ENCODE measurements at regions not wholly inside any gene's neighbourhood (a gene's known extent, or its start where the extent isn't known, plus 50 kb on each side); places are given as distances from the start of the nearest gene placed in this dataset.

GRCh38 chr4:188955066-188955465 is 815.8 kb downstream of the TRIML1 start:
- H4K5ac ChIP-seq (ENCODE audit: low read depth, low read length): no peak overlapping the region
- H2BK15ac ChIP-seq (ENCODE audit: low read depth, low read length): no peak overlapping the region
- no peak overlapping the region for H3K14ac ChIP-seq (replicated peaks; ENCODE audit: low read depth, low read length)
- 0 out of 2 replicates have a peak, but pooled peaks cover 9% of the 10 kb centered on the region for H3K9me1 ChIP-seq (ENCODE audit: insufficient read depth, low read length)
- dilution Hi-C loops (cut with HindIII; ENCODE audit: low sequenced_read_pairs, unreplicated experiment): no loop called here
- intact Hi-C loops (cut with micrococcal nuclease): no loop called here
- in situ Hi-C loops (cut with MboI; ENCODE audit: low sequenced_read_pairs): no loop called here
- H3K4ac ChIP-seq (ENCODE audit: low read depth, low read length): no peak overlapping the region
- H3K79me1 ChIP-seq (ENCODE audit: low read depth in 1 of 2, low read length in 2 of 2): no peaks in the 10 kb centered on the region
- H4K91ac ChIP-seq (ENCODE audit: insufficient read depth, low read depth, low read length): no peak overlapping the region
- no peak for DNase-seq
- H3K27ac ChIP-seq (ENCODE audit: insufficient read depth, low read length): no peak overlapping the region
- H3K23ac ChIP-seq (ENCODE audit: low read depth, low read length): no peak overlapping the region
- no peak overlapping the region for H4K8ac ChIP-seq (ENCODE audit: low read depth in 2 of 2, low read length in 2 of 2)
- H3K4me2 ChIP-seq (ENCODE audit: low read depth, low read length): no peak overlapping the region
- no peak overlapping the region for H3K18ac ChIP-seq (ENCODE audit: low read depth, low read length)
- no peaks in the 10 kb centered on the region for H3K27me3 ChIP-seq (ENCODE audit: control insufficient read depth, insufficient read depth, low read length)
- H2AK9ac ChIP-seq (replicated peaks; ENCODE audit: low read depth, low read length, poor library complexity): no peak overlapping the region
- TF ChIP-seq RCOR1 (IDR thresholded peaks at IDR 0.05; ENCODE audit: insufficient replicate concordance, low read length) (no peak), BHLHE40 (IDR thresholded peaks at IDR 0.05; ENCODE audit: low read depth, low read length) (no peak), CHD1 (IDR thresholded peaks at IDR 0.05; ENCODE audit: low read depth, low read length) (no peak), ELK1 (IDR thresholded peaks at IDR 0.05; ENCODE audit: borderline replicate concordance, low read depth, low read length) (no peak), CEBPB (IDR thresholded peaks at IDR 0.05; ENCODE audit: low read depth, low read length) (no peak), POLR2A (IDR thresholded peaks at IDR 0.05; ENCODE audit: low read depth, low read length) (no peak), FOS (IDR thresholded peaks at IDR 0.05; ENCODE audit: low read depth, low read length) (no peak), CTCF (conservative IDR thresholded peaks at IDR 0.05; ENCODE audit: low read depth, low read length) (no peak)
- no peak overlapping the region for H2AK5ac ChIP-seq (ENCODE audit: low read depth, low read length)
- WGBS, 2 experiments (ENCODE audit: extremely low coverage in 2 of 2, insufficient read length in 1 of 2): no CpG with 5 or more reads among the region's 2 CpGs
- ChIA-PET POLR2A (ENCODE audit: unreplicated experiment) (no interaction called here), CTCF (no interaction called here)
- no peak overlapping the region for H2BK5ac ChIP-seq (ENCODE audit: low read depth, low read length, poor library complexity, severe bottlenecking)
- H2BK20ac ChIP-seq (ENCODE audit: low read depth, low read length): no peak overlapping the region
- H3K9ac ChIP-seq (ENCODE audit: low read depth, low read length): no peak overlapping the region
- no peak for ATAC-seq (ENCODE audit: low read depth)
- H3K9me3 ChIP-seq (ENCODE audit: control insufficient read depth, insufficient read depth, low read length): no peaks in the 10 kb centered on the region
- H3K4me3 ChIP-seq (ENCODE audit: insufficient read depth, low read depth, low read length): no peak overlapping the region
- H2BK120ac ChIP-seq (ENCODE audit: low read depth, low read length): no peak overlapping the region
- H3K56ac ChIP-seq (ENCODE audit: extremely low read depth, insufficient read depth, low read length): no peak overlapping the region
- no peaks in the 10 kb centered on the region for H3K36me3 ChIP-seq (ENCODE audit: control insufficient read depth, insufficient read depth, low read length)
- no peaks in the 10 kb centered on the region for H4K20me1 ChIP-seq (ENCODE audit: insufficient read depth, low read length)
- BruUV-seq (replicated peaks): no TSS peak
- no peaks in the 10 kb centered on the region for H3K4me1 ChIP-seq (ENCODE audit: control insufficient read depth, insufficient read depth, low read length)
- no peak overlapping the region for H2AFZ ChIP-seq (replicated peaks; ENCODE audit: low read length, poor library complexity)

Measured in IMR-90 (cell line).